ENCODE measurements at regions not wholly inside any gene's neighbourhood (a gene's known extent, or its start where the extent isn't known, plus 50 kb on each side); places are given as distances from the start of the nearest gene placed in this dataset.

GRCh38 chr2:167900435-167901114 lies 346.8 kb downstream of the STK39 start:
- no peak for DNase-seq

GRCh38 chr2:167898340-167898739 lies 349.1 kb downstream of the STK39 start:
- no peak for DNase-seq

- DNase-seq, result no peak
Measured at GRCh38 chr2:167891841-167892240, 355.6 kb downstream of the STK39 start.

GRCh38 chr2:167890739-167891138 lies 356.7 kb downstream of the STK39 start:
- no peak for DNase-seq

GRCh38 chr2:167880415-167880814 lies 367.0 kb downstream of the STK39 start:
- DNase-seq, result no peak

- no peak for DNase-seq
Measured at GRCh38 chr2:167875529-167875928, 371.9 kb downstream of the STK39 start.

- DNase-seq, result no peak
Measured at GRCh38 chr2:167874812-167875211, 372.6 kb downstream of the STK39 start.

- DNase-seq, result no peak
Measured at GRCh38 chr2:167871286-167871685, 376.1 kb downstream of the STK39 start.

GRCh38 chr2:167869200-167869599 lies 378.2 kb downstream of the STK39 start:
- DNase-seq, result no peak

- DNase-seq, result no peak
Measured at GRCh38 chr2:167863377-167863776, 384.0 kb downstream of the STK39 start.

GRCh38 chr2:167862782-167863181 lies 384.6 kb downstream of the STK39 start:
- no peak for DNase-seq

- no peak for DNase-seq
Measured at GRCh38 chr2:167862296-167862695, 385.1 kb downstream of the STK39 start.

GRCh38 chr2:167861574-167862193 lies 385.7 kb downstream of the STK39 start:
- no peak for DNase-seq

- no peak for DNase-seq
Measured at GRCh38 chr2:167860082-167860481, 387.3 kb downstream of the STK39 start.

GRCh38 chr2:167859676-167860075 lies 387.7 kb downstream of the STK39 start:
- DNase-seq, result no peak

GRCh38 chr2:167858086-167858485 lies 389.3 kb downstream of the STK39 start:
- DNase-seq, result no peak

- DNase-seq, result peak in 7 of 56 donors; percentile 1 to 20 (median 16)
Measured at GRCh38 chr2:167857416-167857815, 390.0 kb downstream of the STK39 start.

GRCh38 chr2:167856190-167856589 lies 391.2 kb downstream of the STK39 start:
- DNase-seq, result no peak

GRCh38 chr2:167855211-167855610 lies 392.2 kb downstream of the STK39 start:
- DNase-seq, result no peak

GRCh38 chr2:167853717-167854116 lies 393.7 kb downstream of the STK39 start:
- no peak for DNase-seq

- DNase-seq, result no peak
Measured at GRCh38 chr2:167851876-167852275, 395.5 kb downstream of the STK39 start.

- no peak for DNase-seq
Measured at GRCh38 chr2:167851323-167851860, 396.0 kb downstream of the STK39 start.

Measured in amygdala (tissue), 56 donors.